ENCODE measurements at regions not wholly inside any gene's neighbourhood (a gene's known extent, or its start where the extent isn't known, plus 50 kb on each side); places are given as distances from the start of the nearest gene placed in this dataset.

DNA sequence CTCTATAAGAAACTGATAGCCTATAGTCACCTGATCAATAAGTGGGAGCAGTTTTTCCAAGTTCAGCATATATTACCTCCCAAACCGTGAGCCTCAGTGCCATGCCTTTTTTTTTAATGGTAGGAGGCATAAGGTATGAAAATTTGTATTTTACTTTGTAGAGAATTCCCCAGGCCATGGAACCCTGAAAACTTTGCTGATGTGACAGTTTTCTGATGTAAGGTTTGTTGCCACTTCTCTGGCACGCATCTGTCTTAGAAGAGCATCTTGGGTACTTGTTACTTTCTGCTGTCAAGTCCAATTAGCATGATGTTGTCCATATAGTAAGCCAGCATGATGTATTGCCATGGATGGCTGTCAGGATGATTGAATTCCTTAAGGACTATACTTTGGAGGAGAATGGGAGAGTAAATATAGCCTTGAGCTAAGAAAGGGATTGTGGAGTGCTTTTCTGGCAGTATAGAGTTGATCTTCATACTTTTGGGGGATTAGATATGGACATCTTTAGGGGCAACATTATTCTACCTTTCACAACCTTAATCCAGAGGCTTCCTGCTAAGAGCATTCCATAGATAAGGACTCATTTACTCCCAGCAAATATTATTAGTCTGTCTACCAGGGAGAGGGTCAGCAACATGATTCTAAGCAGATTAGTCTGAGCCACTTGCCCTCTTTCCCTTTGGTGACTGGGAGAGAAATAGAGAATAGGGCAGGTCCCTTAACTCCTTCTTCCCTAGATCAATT lies 389.6 kb downstream of the YTHDC2 start:
- no peak for DNase-seq (ENCODE audit: low spot score)

DNA sequence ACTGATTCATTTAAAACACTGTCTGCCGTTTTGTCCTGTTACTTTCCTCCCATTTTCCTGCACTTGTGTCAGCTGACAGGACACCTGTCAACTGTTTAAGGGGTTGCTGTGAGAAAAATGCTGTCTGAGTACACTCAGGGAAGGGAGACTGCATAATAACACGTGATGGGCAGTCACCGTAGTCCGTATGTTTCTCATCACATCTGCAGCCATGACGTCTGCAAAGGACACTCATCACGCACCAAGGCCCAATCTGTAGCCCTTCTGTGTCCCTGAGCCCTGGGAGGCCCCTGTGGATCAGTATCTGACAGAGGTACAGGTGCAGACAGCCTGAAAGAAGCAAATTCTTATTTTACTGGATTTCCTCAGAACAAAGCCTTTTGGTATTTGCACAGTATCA lies 396.3 kb downstream of the YTHDC2 start:
- no peak for DNase-seq (ENCODE audit: low spot score)

DNA sequence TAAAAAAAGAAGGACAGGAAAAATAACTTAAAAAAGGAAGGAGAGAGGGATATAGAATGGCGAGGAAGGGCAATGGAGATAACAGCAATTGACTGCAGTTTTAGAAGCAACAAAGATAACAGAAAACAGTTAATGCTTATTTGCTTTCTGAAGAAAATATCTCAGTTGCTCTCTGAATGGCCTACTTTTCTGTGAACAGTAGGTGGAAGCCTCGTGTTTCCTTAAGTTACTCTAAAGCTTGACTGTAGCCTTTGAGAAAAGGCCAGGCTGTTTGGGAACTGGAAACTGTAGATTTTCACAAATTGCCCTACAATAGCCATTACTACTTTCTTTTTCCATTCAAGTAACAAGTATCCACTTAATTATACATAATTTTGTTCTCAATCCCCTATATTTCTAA lies 404.5 kb downstream of the YTHDC2 start:
- no peak for DNase-seq (ENCODE audit: low spot score)

DNA sequence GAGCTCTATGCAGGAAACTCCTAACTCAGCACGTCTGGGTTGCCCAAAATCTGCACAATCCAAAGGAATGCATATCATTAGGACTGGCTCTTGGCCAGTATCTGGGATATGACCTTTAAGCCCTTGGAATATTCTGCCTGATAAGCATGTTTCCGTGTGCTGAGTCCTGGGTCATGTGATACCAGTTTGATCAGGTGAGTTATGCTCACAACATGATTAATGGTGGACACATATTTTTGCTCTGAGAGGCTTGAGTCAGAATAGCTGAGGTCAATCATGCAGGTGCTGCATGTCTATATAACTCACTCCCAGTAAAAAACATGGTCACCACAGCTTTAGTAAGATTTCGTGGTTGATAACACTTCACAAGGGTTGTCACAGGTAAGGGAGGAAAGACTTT lies 408.8 kb downstream of the YTHDC2 start:
- DNase-seq (ENCODE audit: low spot score), result no peak

DNA sequence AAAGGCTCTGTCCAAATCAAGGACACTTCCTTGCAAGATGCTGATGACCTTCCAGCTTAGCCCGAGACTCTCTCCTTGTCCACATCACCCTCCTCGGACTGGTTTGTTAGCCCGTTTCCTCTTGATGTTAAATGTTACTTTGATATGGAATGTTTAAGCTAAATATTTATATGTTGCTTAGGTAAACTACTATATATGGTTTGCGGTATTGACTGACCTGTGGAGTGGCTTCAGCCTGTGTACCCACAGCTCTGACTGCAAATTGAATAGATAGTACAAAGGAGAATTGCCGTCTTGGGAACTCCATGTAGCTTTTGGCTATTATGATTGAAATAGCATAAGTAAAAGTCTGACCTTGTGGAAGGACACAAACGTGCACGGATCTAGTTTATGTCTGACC lies 422.0 kb downstream of the YTHDC2 start:
- DNase-seq (ENCODE audit: low spot score), result no peak

DNA sequence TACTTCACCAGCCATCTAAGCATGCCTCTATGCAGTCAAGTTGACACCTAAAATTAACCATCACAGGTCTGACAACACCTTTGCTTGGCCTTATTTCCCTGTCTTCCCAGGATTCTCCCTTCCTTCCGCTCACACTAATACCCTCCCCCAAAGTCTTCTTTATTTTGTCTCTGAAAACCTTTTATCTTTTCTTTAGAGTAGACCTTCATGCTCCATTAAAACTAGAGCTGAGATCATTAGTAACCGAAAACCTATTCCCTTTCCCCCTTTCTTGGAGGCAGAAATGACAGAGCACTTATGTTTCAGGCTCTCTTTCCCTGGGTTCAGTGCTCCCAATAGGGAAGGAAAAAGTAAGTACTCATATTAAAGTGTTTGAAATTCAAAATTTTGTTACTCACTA lies 423.8 kb downstream of the YTHDC2 start:
- no peak for DNase-seq (ENCODE audit: low spot score)

DNA sequence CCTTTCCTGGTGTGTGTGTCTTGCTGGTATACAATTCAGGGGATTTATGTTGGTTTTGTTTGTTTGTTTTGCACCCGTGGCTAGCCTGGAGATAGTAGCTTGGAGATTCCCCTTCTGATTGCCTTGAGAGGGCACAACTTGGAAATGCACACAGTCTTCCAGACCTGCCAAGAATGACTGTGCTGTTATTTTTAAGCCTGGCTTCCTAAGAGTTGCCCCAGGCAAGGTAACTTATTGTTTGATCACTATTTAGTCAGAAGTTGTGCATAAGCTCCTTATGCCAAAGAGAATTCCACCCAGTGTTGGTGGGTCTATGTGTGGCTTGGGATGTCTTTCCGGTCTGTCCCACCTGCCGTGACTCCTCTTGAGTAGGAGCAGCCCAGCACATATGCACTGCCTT lies 421.9 kb upstream of the KCNN2 start:
- no peak for DNase-seq (ENCODE audit: low spot score)

DNA sequence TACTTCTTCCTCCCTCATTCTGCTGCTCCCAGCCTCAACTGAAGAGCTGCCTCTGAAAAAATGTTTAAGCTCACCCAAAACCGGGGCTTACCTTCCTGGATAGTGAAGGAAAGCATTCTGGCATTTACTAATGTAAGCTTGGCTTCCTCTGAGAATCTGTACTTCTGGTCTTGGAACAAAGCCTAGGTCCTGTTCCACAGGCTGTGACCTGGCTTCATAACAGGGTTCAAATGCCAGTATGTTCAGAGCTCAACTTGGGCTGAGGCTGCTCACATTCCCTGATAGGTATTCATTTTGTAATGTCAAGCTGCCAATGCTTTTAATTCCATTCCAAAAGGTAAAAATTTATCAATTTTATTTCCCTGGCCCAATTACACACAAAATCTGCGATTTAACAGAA lies 411.7 kb upstream of the KCNN2 start:
- DNase-seq (ENCODE audit: low spot score), result no peak

DNA sequence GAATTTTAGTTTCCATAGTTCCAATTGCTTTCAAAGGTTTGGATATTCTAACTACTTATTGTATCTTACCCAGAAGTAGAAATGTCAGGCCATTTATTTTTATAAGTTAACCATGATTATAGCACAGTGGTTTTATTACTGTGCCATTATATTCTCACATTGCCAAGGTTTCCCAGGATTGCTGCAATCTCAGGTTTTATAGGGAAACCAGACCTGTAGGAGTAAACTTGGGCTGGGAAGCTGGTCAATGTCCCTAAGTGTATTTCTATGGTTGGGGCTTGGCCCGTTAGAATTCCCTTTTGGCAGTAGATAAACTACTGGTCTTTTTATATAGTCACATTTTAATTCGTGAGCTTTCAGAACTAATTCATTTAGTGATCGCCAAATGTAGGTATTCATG lies 396.6 kb upstream of the KCNN2 start:
- DNase-seq (ENCODE audit: low spot score), result no peak

DNA sequence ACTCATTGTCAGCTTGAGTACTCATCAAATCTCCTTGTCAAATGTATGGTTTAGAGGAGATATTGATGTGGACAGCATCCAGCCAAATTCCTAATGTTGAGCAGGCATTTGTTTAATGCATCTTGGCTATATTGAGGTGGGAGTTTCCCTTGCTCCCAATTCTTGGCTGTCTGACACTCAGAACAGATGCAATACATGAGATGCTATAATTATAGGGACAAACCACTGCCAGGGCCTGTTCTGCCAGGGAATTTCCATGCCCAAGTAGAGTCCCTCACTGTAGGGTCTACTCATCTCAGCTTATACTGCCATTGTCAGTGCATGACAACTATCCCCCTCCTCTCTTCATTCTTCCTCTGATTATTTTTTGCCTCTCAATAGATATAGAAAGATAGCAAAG lies 392.0 kb upstream of the KCNN2 start:
- DNase-seq (ENCODE audit: low spot score), result no peak

DNA sequence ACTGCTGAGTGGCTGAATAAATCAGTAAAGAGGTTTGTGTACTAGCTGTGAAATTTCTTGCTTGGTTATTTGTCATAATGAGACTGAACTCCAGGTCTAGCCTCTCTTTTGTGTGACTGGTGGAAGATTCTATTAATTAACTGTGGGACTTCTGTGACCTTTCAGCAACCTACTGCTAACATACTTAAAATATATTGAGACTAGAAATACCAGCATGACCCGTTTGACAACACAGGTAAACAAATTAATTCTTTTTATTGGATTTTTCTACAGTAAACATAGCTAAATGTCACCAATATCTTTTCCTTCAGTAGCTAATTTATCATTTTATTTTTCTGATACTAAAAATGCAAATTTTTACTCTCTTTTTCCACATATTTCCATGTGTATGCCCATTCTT lies 390.4 kb upstream of the KCNN2 start:
- DNase-seq (ENCODE audit: low spot score), result no peak

DNA sequence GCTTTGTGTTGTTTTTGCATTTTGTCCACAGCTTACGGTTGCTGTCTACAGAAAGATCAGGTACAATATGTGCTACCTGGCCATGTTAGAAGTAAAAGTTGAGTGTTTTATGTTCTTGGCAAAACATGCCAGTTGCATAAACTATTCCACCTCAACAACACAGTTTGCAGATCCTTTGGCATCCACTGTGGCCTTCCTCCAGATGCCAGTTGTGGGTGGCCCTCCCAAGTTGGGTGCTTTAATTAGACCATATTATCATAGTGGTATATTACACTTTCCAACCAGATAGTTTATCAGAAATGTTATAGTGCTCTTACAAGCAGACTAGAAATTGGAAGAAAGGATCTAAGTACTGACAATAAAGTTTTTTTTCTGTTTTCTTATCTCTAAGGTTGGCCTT lies 386.9 kb upstream of the KCNN2 start:
- no peak for DNase-seq (ENCODE audit: low spot score)

DNA sequence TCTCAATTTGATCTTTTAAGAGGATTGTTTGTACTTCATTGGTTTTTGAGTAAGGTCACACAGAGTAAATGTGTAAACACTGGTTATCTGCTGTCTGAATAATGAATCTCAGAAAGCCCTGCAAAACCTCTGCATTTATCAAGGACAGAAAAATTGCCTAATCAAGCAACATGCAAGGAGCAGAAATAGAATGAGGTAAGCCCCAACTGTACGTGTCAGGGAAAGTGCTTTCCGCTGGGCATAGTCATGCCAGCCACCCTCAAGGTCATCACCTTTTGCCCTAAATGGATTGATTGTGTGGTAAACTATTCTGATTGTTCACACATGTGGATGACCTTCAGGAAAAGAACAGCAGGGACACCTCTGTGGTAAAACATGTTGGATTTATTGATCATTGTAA lies 376.9 kb upstream of the KCNN2 start:
- no peak for DNase-seq (ENCODE audit: low spot score)

DNA sequence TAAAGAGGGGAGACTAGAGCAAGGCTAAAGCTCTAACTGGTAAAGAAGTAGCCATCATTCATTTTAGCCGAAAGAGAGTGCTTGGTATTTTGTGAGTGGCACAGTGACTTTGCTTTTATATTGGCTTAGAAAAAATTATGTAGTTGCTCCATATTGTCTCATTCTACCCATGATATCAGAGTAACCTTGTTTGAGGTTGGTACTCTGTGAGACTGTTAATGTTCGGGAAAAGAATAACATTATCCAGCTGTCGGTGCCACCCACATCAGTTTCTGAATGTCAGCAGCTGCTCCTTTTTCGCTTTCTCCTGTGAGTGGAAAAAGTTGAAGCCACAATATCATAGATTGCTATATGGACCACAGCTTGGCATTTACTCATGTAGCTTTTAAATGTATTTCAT lies 376.4 kb upstream of the KCNN2 start:
- DNase-seq (ENCODE audit: low spot score), result no peak

DNA sequence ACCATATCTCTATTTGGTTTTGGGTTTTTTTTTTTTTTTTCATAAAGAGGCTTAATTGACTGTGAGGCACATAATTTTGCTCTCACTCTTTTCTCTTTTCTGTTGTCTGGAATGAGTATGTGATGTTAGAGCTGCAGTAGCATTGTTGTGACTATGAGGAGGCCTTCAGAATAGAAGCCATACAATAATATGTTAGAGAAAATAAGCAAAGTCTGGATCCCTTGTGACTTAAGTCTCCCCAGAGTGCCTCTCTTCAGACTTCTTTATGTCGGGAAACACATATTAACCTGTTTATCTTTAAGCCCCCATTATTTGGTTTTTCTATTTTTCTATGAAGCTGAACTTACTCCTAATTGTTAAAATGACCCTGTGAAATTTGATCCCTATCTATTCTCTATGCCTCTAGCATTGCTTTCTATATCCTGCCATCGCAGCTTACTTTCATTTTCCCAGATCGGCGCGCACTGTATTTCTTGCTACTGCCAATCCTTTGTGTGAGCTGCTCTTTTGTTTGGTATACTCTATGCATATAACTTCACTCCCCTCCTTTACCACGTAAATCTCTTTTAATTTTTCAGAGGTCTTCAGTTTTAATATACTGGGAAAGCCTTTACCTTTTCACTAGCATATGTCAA lies 372.5 kb upstream of the KCNN2 start:
- no peak for DNase-seq (ENCODE audit: low spot score)

DNA sequence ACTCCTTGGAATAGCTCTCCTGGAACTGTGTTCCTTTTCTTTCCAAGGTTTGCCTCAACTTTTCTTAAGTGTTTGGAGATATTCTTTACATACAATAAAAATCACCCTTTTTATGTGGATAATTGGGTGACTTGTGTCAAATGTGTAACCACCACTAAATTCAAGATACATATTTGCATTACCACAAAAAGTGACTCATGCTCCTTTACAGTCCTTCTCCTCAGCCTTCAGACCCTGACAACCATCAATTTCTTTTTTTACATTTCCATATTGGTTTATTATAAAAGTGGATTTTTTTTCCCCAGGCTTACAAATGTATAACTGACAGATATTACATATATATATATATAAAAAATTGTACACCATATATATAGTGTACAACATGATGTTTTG lies 372.0 kb upstream of the KCNN2 start:
- DNase-seq (ENCODE audit: low spot score), result no peak

DNA sequence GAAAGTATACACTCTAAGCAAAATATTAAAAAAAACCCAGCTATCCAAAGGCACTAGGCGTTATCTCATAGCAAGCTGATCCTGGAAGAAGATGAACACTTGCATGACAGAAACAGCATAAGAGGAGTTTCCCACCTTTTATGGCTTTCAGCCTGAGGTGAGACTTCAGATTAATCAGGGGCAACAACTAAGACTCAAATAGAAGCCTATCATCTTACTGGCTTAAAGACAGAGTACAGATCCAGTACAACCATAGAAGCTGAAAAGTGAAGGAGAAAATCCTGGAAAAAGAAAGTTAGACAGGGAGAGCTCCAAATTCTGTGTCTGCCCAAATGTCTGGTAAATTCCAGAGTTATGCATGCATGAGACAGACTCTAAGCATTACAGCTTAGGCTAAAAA lies 360.8 kb upstream of the KCNN2 start:
- DNase-seq (ENCODE audit: low spot score), result no peak

DNA sequence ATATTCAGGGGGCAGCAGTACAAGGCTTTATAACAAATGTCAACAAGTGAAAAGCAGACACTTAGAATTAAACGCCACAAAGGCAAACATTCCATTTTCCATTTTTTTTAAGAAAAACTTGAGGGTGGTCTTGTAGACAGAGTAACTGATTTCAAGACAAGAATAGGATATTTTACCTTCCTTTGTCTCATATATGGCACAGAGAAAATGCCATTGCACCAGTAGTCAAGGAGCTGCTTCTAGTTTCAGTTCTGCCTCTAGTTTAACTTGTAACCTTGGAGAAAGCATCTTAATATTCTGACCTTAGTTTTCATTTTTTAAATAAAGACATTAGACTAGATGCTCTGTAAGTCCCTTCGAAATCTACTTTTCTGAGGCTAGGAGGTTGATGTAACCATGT lies 355.3 kb upstream of the KCNN2 start:
- DNase-seq (ENCODE audit: low spot score), result no peak

DNA sequence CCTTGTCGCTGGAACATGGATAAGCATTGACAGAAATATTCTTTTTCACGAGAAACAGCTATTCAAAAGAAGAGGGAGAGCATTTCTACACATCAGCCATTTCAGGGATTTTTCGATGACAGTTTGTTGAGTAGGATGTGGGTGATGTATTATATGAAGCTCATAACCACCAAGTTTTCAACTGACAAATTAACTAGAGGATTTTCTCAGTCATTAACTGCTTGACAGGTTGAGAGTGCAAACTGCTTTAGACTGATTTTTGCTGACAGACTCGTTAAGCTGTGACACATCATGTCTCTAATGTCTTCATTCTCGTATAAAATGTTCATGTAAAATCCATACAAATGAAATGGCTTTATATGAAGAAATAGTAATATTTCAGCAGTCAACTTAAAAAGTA lies 354.2 kb upstream of the KCNN2 start:
- DNase-seq (ENCODE audit: low spot score), result no peak

DNA sequence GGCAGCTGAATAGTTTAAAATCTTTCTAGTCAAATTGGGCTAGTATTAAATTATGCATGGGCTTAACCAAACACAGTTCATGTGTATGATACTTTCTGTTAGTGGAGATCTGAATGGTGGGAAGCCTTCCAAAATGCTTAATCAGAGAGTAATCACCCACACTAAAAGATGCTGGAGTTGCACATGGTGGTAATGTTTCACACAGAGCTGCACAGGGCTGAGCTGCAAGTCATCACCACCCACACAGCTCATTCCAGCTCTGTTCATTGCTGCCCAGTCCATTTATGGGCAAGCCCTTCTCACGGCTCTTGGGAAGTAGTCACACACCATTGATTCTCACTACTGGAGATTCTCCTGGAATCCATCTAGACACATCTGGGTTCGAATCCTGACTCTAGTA lies 351.5 kb upstream of the KCNN2 start:
- no peak for DNase-seq (ENCODE audit: low spot score)

DNA sequence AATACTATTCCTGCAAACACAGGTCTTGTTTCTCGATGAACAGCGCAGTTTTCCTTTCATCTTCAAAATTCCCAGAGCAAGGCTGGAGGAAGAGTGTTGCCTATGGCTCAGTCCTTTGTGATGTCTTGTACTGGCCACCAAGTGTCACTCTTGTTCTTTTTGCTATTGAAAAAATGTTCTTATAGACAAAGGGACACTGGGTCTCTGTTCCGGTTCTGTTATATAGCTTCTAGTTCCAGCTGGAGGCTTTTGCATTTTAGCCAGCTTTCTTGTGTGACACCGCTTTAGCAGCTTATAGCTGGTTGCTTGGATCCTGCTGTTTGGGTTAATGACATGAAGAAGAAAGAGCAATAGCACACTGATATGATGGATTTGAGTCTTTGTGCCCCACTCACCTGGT lies 343.7 kb upstream of the KCNN2 start:
- no peak for DNase-seq (ENCODE audit: low spot score)

DNA sequence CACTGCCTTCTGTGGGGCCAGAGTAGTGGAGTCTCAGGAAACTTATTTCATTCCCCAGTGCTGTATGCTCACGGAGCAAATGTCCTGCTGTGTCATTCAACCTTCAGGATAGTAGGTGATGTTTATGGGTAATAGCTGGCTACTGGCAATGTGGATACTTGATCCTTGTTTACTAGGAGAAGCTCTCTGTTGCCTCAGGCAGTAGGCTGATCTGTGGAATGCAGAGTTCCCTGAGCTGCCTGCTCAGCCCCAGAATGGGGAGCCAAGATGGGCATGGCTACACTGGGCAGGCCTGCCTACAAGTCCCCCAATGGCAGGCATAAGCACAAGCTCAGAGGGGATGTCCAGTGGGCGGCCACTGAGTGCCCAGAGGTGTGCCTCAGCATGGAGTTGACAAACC lies 323.1 kb upstream of the KCNN2 start:
- no peak for DNase-seq (ENCODE audit: low spot score)

DNA sequence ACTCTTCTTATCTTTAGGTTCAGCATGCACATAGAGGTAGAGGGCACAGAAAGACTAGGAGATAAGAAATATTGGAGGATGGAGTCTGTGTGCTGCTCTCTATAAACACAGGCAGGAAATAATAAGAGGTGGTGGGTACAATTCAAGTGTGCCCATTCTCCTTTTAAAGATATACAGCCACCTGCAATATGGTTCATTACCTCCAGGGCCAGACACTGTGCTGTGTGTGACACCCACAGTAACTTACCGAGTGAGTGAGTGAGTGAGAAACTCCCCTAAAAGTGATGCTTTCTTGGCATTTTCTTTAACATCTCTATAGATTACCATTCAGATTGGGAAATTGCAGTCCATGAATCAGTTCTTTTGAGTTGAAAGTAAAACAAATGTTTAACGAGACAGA lies 311.8 kb upstream of the KCNN2 start:
- no peak for DNase-seq (ENCODE audit: low spot score)

DNA sequence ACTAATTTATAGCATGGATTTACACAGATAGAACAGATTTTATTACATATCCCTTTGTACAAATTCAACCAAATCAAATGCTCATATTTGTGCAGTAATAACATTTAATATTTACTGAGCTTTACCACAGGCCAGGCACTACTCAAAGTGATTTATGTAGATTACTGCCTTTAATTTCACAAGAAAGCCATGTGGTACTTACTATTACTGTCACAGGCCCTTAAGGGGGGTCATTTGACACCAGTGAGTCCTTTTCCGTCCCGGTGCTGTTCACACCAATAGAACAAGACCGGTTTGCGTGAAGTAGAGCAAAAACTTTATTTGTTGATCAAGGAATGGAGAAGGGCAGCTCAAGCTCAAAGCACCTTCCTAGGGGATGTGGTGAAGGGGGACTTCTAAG lies 308.5 kb upstream of the KCNN2 start:
- DNase-seq (ENCODE audit: low spot score), result no peak
